Suprapubic skin (tissue), 4 donors: ENCODE measurements at regions not wholly inside any gene's neighbourhood (a gene's known extent, or its start where the extent isn't known, plus 50 kb on each side); places are given as distances from the start of the nearest gene placed in this dataset.
"Not testable (repeated sequence)": the region's sequence is repeated elsewhere in the genome, so short reads cannot be mapped to it uniquely, and the experiment has no call there.

ENCODE experiments used
- DNase-seq, 2 donors: peaks; one replicate each; pipeline ENCODE4 v3.0.0-alpha.2; 2019; ENCODE audit warnings: low spot score in 2 of 2
- H3K27ac ChIP-seq: fragments of 200-600 bp; sonication (generic); one replicate; pipeline ENCODE4 v1.5.1; 2019
- H3K27me3 ChIP-seq: fragments of 200-600 bp; sonication (generic); one replicate; pipeline ENCODE4 v1.5.1; 2019
- H3K36me3 ChIP-seq: fragments of 200-600 bp; sonication (generic); one replicate; pipeline ENCODE4 v1.5.1; 2019
- H3K4me1 ChIP-seq: fragments of 200-600 bp; sonication (generic); one replicate; pipeline ENCODE4 v1.5.1; 2019
- H3K4me3 ChIP-seq: fragments of 200-600 bp; sonication (generic); one replicate; pipeline ENCODE4 v1.5.1; 2019; ENCODE audit warnings: mild to moderate bottlenecking
- H3K9me3 ChIP-seq: fragments of 200-600 bp; sonication (generic); one replicate; pipeline ENCODE4 v1.5.1; 2019
- EP300 ChIP-seq: sonication (generic); formaldehyde crosslinking; IDR thresholded peaks from one replicate; pipeline ENCODE4 v1.6.1; 2017; ENCODE audit warnings: antibody characterized with exemption
- POLR2A ChIP-seq, 2 donors: fragments of 450-650 bp; IDR thresholded peaks; one replicate each; pipeline ENCODE4 v1.6.1; 2017; ENCODE audit warnings: antibody characterized with exemption in 2 of 2, mild to moderate bottlenecking in 2 of 2, moderate library complexity in 2 of 2
- POLR2AphosphoS5 ChIP-seq, 3 donors: sonication (generic); formaldehyde crosslinking; IDR thresholded peaks; one replicate each; pipeline ENCODE4 v1.6.1; 2017; ENCODE audit warnings: antibody characterized with exemption in 3 of 3
- WGBS: methylation state at CpG from one replicate; pipeline ENCODE4 v1.1.5; 2018; 5-methylcytosine and 5-hydroxymethylcytosine counted together
- TF ChIP-seq, protein P1 (sequence below), 2 donors: fragments of 200-600 bp in 1 of 2; fragments of 450-650 bp in 1 of 2; sonication (generic) in 1 of 2; IDR thresholded peaks; one replicate each; pipeline ENCODE4 v1.5.1; 2016 to 2019; ENCODE audit warnings: antibody characterized with exemption in 2 of 2, mild to moderate bottlenecking in 1 of 2, moderate library complexity in 1 of 2

DNA sequence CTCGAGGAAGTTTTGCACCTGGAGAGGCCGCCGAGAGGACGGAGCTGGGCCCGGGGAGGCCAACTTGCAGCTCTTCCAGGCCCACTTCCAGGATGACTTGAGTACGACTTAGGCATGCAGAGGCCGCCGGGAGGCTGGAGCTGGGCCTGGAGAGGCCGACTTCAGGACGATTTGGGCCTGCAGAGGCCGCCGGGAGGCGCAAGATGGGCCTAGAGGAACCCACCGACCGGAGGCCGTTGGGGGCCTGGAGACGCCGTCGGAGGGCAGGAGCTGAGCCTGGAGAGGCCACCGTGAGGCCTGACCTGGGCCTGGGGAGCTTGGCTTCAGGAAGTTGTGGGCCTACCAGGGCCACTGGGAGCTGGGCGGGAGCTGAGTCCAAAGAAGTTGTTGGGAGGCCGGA lies 250.5 kb upstream of the NUPR2 start:
- H3K27me3 ChIP-seq, H3K36me3 ChIP-seq, H3K27ac ChIP-seq, H3K9me3 ChIP-seq, H3K4me1 ChIP-seq, H3K4me3 ChIP-seq, DNase-seq: not testable (repeated sequence)
- WGBS: 93% methylated on average over 21 of the region's 22 CpGs

DNA sequence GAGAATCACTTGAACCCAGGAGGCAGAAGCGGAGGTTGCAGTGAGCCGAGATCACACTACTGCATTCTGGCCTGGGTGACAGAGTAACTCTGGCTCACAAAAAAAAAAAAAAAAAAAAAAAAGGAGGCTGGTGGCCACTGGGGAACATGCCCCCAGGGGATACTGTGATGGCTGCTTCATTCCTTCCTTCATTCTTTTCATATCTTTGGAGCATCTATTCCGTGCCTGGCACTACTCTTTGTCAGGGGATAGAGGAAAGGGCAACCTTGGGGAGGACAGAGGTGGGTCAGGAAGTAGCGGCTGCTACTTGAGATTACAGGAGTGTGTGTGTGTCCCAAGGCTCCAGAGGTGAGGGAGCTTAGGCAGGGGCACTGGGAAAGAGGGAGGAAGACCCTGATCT lies 236.4 kb upstream of the NUPR2 start:
- not testable (repeated sequence) for DNase-seq, H3K36me3 ChIP-seq, H3K4me1 ChIP-seq, H3K27ac ChIP-seq, H3K9me3 ChIP-seq, H3K27me3 ChIP-seq, H3K4me3 ChIP-seq
- WGBS: 77% methylated on average over 4 of the region's 4 CpGs

DNA sequence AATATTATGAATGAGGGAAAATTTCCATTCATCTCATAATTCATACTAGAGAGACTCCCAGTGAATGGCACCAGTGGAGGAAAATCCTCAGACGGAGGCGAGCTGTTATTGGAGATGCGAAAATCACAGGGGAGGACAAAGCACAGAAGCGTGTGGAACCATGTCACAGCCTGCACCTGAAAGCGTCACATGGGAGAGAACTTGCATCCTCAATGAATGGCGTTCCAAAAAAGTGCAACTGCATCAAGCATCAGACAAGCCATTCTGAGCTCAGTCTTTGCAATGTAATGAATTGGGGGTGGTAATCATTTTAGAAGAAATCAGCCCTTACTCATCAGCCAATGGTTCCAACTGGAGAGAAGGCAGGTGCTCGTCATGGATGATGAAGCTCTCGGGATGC lies 235.0 kb upstream of the NUPR2 start:
- not testable (repeated sequence) for H3K36me3 ChIP-seq, H3K4me1 ChIP-seq, H3K9me3 ChIP-seq, H3K27ac ChIP-seq, H3K4me3 ChIP-seq, DNase-seq, H3K27me3 ChIP-seq
- 90% methylated on average over 8 of the region's 8 CpGs for WGBS

DNA sequence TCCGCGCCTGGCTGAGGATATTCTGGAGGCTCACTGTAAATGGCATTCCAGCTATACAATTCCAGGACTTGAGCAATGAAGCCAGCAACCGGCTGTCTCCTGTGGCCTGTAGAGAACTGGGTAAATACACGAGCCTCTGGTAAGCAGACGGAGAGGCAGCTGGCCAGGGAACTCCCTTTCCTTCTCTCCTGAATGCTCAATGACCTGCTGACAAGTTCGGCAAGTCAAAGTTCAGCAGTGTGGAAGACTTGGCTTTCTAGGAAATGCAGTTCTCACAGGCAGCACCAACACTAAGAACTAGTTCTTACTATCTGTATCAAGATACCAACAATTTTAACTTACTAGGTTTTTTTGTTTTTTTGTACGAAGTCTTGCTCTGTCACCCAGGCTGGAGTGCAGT lies 232.1 kb upstream of the NUPR2 start:
- H3K27ac ChIP-seq, H3K4me1 ChIP-seq, H3K36me3 ChIP-seq, H3K4me3 ChIP-seq, DNase-seq, H3K9me3 ChIP-seq, H3K27me3 ChIP-seq: not testable (repeated sequence)
- 92% methylated on average over 7 of the region's 7 CpGs for WGBS

DNA sequence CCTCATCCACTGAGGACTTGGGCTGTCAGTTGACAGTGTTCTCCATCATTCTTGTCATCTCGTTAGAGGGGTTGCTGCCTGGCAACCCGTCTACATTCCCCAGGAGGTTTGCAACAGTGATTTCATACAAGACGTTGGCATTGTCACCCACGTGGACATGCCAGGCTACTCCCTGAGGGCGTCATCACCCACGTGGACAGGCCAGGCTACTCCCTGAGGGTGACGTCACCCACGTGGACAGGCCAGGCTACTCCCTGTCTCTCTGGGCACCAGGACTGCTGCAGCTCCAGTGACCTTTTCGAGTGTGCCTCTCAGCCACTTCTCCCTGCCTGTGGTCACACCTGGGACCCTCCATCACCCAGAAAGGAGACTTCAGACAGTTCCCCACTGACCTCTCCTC lies 212.1 kb upstream of the NUPR2 start:
- not testable (repeated sequence) for H3K9me3 ChIP-seq, H3K36me3 ChIP-seq, H3K27me3 ChIP-seq, DNase-seq, H3K27ac ChIP-seq, H3K4me3 ChIP-seq, H3K4me1 ChIP-seq
- 74% methylated on average over 9 of the region's 9 CpGs for WGBS

DNA sequence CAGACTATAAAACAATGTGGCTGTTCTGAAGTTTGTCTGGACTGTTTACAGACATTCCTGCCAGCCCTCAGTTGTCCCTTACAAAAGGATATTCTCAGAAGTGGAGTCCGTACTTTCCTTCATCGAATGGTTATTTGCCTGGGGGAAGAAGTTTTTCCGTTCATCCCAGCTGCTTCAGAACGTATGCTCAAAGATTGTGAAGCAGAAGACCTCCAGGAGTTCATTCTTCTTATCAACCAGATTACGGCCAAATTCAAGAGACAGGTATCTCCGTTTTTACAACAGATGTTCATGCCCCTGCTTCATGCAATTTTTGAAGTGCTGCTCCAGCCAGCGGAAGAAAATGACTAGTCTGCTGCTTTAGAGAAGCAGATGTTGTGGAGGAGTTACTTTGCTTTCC lies 174.3 kb upstream of the NUPR2 start:
- WGBS: 75% methylated on average over 7 of the region's 7 CpGs
- Histone ChIP-seq H3K4me3 (no peak overlapping the region), H3K27ac (no peak overlapping the region), H3K27me3 (no peaks in the 10 kb centered on the region), H3K4me1 (no peaks in the 10 kb centered on the region), H3K36me3 (no peaks in the 10 kb centered on the region), H3K9me3 (no peaks in the 10 kb centered on the region)
- no peak for TF ChIP-seq POLR2A (IDR thresholded peaks at IDR 0.05)
- no peak for TF ChIP-seq POLR2AphosphoS5 (IDR thresholded peaks at IDR 0.05)
- TF ChIP-seq, protein P1, sequence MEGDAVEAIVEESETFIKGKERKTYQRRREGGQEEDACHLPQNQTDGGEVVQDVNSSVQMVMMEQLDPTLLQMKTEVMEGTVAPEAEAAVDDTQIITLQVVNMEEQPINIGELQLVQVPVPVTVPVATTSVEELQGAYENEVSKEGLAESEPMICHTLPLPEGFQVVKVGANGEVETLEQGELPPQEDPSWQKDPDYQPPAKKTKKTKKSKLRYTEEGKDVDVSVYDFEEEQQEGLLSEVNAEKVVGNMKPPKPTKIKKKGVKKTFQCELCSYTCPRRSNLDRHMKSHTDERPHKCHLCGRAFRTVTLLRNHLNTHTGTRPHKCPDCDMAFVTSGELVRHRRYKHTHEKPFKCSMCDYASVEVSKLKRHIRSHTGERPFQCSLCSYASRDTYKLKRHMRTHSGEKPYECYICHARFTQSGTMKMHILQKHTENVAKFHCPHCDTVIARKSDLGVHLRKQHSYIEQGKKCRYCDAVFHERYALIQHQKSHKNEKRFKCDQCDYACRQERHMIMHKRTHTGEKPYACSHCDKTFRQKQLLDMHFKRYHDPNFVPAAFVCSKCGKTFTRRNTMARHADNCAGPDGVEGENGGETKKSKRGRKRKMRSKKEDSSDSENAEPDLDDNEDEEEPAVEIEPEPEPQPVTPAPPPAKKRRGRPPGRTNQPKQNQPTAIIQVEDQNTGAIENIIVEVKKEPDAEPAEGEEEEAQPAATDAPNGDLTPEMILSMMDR (IDR thresholded peaks at IDR 0.05): no peak
- no peak for TF ChIP-seq EP300
- DNase-seq: no peak

GRCh38 chr7:56287429-56288138 lies 171.4 kb upstream of the NUPR2 start:
- Histone ChIP-seq H3K27ac (no peak overlapping the region), H3K9me3 (no peaks in the 10 kb centered on the region), H3K4me3 (peak overlapping the region; percentile 46), H3K36me3 (no peaks in the 10 kb centered on the region), H3K4me1 (no peaks in the 10 kb centered on the region), H3K27me3 (no peaks in the 10 kb centered on the region)
- no peak for DNase-seq
- WGBS: 4% methylated on average over 11 of the region's 57 CpGs
- TF ChIP-seq POLR2AphosphoS5 (IDR thresholded peaks at IDR 0.05) (no peak), EP300 (no peak), POLR2A (IDR thresholded peaks at IDR 0.05) (no peak)
- TF ChIP-seq, protein P1 (IDR thresholded peaks at IDR 0.05): no peak

- Histone ChIP-seq H3K27me3 (no peaks in the 10 kb centered on the region), H3K4me3 (no peak overlapping the region), H3K27ac (no peak overlapping the region), H3K36me3 (no peaks in the 10 kb centered on the region), H3K9me3 (no peaks in the 10 kb centered on the region), H3K4me1 (no peaks in the 10 kb centered on the region)
- TF ChIP-seq, protein P1 (IDR thresholded peaks at IDR 0.05): no peak
- TF ChIP-seq POLR2A (IDR thresholded peaks at IDR 0.05) (no peak), EP300 (no peak), POLR2AphosphoS5 (IDR thresholded peaks at IDR 0.05) (no peak)
- 79% methylated on average over 6 of the region's 7 CpGs for WGBS
- DNase-seq: peak in 1 of 2 donors; percentile 67
These were observed 139.9 kb upstream of the NUPR2 start for GRCh38 chr7:56256108-56256507.
